Memory B cell (primary cell): ENCODE measurements at regions not wholly inside any gene's neighbourhood (a gene's known extent, or its start where the extent isn't known, plus 50 kb on each side); places are given as distances from the start of the nearest gene placed in this dataset.

Source experiments
- ATAC-seq: fragments of 150-1000 bp; cut with Tn5 transposase; 2 replicates; pipeline ENCODE4 v1.10.0; 2021; ENCODE audit warnings: low read depth, mild to moderate bottlenecking, moderate library complexity
- DNase-seq, 2 donors: peaks; one replicate each; pipeline ENCODE4 v3.0.0; 2022; ENCODE audit warnings: low spot score in 2 of 2
- H3K27ac Mint-ChIP-seq: one replicate; pipeline ENCODE4 v1.8.0; 2022; ENCODE audit warnings: mild to moderate bottlenecking, moderate library complexity, mixed read lengths
- H3K27me3 Mint-ChIP-seq: one replicate; pipeline ENCODE4 v1.8.0; 2022; ENCODE audit warnings: mixed read lengths
- H3K36me3 Mint-ChIP-seq: one replicate; pipeline ENCODE4 v1.8.0; 2022; ENCODE audit warnings: mild to moderate bottlenecking, mixed read lengths
- H3K4me1 Mint-ChIP-seq: one replicate; pipeline ENCODE4 v1.8.0; 2022; ENCODE audit warnings: mixed read lengths
- H3K4me3 Mint-ChIP-seq: one replicate; pipeline ENCODE4 v1.8.0; 2022; ENCODE audit warnings: mild to moderate bottlenecking, moderate library complexity, mixed read lengths
- H3K9me3 Mint-ChIP-seq: one replicate; pipeline ENCODE4 v1.8.0; 2022; ENCODE audit warnings: mixed read lengths

DNA sequence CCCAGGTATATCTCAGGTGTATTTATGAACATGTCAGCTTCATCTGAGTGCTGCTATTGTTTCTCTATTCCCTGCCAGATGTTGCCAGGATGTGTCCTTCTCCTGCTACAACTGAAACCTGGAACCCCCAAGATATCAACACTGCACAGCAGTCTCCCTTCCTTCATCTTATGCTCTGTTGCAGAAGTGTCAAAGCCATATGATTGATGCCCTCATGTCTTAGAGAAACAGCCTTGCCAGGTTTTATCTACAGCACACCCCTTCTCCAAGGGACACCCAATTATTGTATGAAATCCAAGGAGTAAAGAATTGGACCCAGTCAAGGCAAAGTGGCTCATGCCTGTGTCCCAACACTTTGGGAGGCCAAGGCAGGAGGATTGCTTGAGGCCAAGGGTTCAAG lies 60.5 kb upstream of the GHITM start:
- Mint-ChIP-seq H3K9me3 (no peaks in the 10 kb centered on the region), H3K27ac (no peak overlapping the region), H3K36me3 (no peaks in the 10 kb centered on the region), H3K4me1 (no peaks in the 10 kb centered on the region), H3K4me3 (no peak overlapping the region), H3K27me3 (peaks cover 1% of the 10 kb centered on the region)
- ATAC-seq (no peak), DNase-seq (no peak)

DNA sequence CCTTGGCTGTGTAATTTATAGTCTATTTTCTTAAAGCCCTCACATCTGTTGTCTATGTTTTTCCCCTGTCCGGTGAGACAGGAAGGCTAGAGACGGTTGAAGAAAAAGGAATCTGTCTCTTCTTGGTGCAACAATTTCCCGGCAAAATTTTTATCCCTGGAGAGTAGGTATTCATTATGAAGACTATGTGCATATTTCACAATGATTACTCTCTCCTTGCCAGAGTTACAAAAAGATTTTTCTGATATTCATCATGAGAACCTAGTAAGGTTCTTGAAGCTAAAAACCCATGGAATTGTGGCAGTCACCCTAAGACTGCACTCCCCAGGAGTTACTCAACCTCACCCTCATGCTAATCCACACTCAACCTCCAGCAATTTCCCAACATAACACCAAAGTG lies 55.0 kb upstream of the GHITM start:
- ATAC-seq (no peak), DNase-seq (no peak)
- Mint-ChIP-seq H3K4me1 (no peaks in the 10 kb centered on the region), H3K9me3 (no peaks in the 10 kb centered on the region), H3K36me3 (no peaks in the 10 kb centered on the region), H3K4me3 (no peak overlapping the region), H3K27me3 (peaks cover 1% of the 10 kb centered on the region), H3K27ac (no peak overlapping the region)

DNA sequence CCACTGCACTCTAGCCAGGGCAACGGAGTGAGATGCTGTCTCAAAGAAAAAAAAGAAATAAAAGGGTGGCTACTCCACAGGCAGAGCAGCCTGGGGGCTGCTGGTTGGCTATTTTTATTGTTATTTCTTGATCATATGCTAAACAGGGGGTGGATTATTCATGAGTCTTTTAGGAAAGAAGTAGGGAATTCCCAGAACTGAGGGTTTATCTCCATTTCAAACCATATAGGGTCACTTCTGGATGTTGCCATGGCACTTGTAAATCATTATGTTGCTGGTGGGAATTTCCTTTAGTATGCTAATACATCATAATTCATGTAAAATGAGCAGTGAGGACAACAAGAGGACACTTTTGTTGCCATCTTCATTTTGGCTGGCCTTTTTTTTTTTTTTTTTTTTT lies 52.1 kb upstream of the GHITM start:
- DNase-seq (no peak), ATAC-seq (no peak)
- Mint-ChIP-seq H3K27ac (no peak overlapping the region), H3K4me3 (no peak overlapping the region), H3K27me3 (peaks cover 1% of the 10 kb centered on the region), H3K36me3 (no peaks in the 10 kb centered on the region), H3K9me3 (no peaks in the 10 kb centered on the region), H3K4me1 (no peaks in the 10 kb centered on the region)

DNA sequence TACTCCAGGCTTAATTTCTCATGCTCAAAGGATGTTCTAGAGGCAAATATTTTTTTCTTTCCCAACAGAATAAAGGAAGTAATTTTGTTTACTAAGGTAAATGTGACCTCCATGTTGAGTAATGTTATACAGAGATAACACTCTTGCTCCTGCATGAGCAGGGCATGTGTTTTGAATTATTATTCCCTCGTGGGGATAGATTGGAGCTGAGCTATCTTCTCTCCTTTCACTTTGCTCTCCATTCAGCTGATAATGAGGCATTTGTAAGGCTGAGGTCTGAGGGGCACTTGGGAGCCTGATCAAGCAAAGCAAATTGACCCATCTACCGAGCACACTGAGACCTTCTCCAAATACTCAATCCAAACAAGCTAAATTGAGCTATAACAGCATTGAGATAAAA lies 50.7 kb upstream of the GHITM start:
- Mint-ChIP-seq H3K36me3 (no peaks in the 10 kb centered on the region), H3K27me3 (no peaks in the 10 kb centered on the region), H3K4me1 (no peaks in the 10 kb centered on the region), H3K9me3 (no peaks in the 10 kb centered on the region), H3K27ac (no peak overlapping the region), H3K4me3 (no peak overlapping the region)
- ATAC-seq (no peak), DNase-seq (no peak)

DNA sequence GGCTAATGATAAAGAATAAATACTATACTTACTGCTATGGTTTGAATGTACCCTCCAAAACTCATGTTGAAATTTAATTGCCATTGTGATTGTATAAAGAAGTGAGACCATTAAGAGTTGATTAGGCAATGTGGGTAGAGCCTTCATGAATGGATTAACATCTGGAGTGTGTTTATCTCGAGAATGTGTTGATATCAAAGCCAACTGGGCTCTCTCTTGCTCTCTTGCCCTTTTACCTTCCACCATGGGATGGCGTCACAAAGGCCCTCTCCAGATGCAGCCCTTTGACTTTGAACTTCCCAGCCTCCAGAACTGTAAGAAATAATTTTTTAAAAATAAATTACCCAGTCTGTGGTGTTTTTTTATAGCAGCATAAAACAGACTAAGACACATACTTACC lies 50.1 kb upstream of the GHITM start:
- ATAC-seq = no peak
- H3K4me1 Mint-ChIP-seq = no peaks in the 10 kb centered on the region
- no peaks in the 10 kb centered on the region for H3K27me3 Mint-ChIP-seq
- no peak for DNase-seq
- no peak overlapping the region for H3K4me3 Mint-ChIP-seq
- no peaks in the 10 kb centered on the region for H3K36me3 Mint-ChIP-seq
- H3K27ac Mint-ChIP-seq = no peak overlapping the region
- H3K9me3 Mint-ChIP-seq = no peaks in the 10 kb centered on the region
